ENCODE measurements at regions not wholly inside any gene's neighbourhood (a gene's known extent, or its start where the extent isn't known, plus 50 kb on each side); places are given as distances from the start of the nearest gene placed in this dataset.

DNA sequence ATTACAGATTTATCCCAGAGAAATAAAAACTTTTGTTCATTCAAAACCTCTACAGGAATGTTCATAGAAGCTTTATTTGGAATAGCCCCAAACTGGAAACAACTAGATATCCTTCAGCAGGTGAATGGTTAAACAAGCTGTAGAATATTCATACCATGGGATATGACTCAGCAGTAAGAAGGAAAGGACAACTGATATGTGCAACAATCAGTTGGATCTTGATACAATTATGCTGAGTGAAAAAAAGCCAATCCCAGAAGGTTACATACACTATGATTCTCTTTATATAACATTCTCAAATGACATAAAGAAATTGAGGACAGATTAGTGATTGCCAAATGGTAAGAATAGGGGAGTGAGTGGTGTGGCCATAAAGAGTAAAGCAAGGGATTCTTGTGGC, 376.7 kb downstream of the S1PR1 start:
- Histone ChIP-seq H3K4me1 (ENCODE audit: control insufficient read depth in 2 of 3, insufficient read depth in 2 of 3, low read depth in 1 of 3, low read length in 3 of 3) (no peaks in the 10 kb centered on the region), H3K9me3 (ENCODE audit: control insufficient read depth in 2 of 3, insufficient read depth in 1 of 3, low read length in 3 of 3) (peaks cover 0 to 3% (median 2%) of the 10 kb centered on the region in 3 donors), H3K27me3 (ENCODE audit: control insufficient read depth, insufficient read depth, low read length) (no peaks in the 10 kb centered on the region), H3K27ac (ENCODE audit: low read depth in 2 of 2, low read length in 2 of 2) (no peak overlapping the region), H3K36me3 (ENCODE audit: control insufficient read depth in 2 of 3, insufficient read depth in 3 of 3, low read length in 3 of 3) (no peaks in the 10 kb centered on the region), H3K4me3 (ENCODE audit: low read length in 3 of 3) (no peak overlapping the region), H3K9ac (ENCODE audit: low read length in 3 of 3) (no peak overlapping the region)
- TF ChIP-seq, protein P1, sequence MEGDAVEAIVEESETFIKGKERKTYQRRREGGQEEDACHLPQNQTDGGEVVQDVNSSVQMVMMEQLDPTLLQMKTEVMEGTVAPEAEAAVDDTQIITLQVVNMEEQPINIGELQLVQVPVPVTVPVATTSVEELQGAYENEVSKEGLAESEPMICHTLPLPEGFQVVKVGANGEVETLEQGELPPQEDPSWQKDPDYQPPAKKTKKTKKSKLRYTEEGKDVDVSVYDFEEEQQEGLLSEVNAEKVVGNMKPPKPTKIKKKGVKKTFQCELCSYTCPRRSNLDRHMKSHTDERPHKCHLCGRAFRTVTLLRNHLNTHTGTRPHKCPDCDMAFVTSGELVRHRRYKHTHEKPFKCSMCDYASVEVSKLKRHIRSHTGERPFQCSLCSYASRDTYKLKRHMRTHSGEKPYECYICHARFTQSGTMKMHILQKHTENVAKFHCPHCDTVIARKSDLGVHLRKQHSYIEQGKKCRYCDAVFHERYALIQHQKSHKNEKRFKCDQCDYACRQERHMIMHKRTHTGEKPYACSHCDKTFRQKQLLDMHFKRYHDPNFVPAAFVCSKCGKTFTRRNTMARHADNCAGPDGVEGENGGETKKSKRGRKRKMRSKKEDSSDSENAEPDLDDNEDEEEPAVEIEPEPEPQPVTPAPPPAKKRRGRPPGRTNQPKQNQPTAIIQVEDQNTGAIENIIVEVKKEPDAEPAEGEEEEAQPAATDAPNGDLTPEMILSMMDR (IDR thresholded peaks at IDR 0.05; ENCODE audit: borderline replicate concordance, extremely low read depth, insufficient read depth), result no peak
- intact Hi-C loops (cut with DNase I), result no loop called here
- DNase-seq (no peak), FAIRE-seq (no peak)

DNA sequence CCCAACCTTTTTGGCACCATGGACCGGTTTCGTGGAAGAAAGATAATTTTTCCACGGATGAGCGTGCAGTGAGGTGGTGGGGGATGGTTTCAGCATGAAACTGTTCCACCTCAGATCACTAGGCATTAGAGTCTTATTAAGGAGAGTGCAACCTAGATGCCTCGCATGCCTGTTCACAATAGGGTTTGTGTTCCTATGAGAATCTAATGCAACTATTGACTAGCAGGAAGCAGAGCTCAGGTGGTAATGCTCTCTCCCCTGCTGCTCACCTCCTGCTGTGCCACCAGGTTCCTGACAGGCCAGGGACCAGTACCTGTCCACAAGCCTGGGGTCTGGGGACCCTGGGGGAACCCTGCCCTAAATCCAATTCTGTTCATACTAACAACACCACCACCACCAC, 377.8 kb downstream of the OLFM3 start:
- Histone ChIP-seq H3K9me3 (ENCODE audit: control insufficient read depth in 2 of 3, insufficient read depth in 1 of 3, low read length in 3 of 3) (no peaks in the 10 kb centered on the region), H3K27ac (ENCODE audit: low read depth in 2 of 2, low read length in 2 of 2) (no peak overlapping the region), H3K27me3 (ENCODE audit: control insufficient read depth, insufficient read depth, low read length) (no peaks in the 10 kb centered on the region), H3K4me3 (ENCODE audit: low read length in 3 of 3) (no peak overlapping the region), H3K36me3 (ENCODE audit: control insufficient read depth in 2 of 3, insufficient read depth in 3 of 3, low read length in 3 of 3) (no peaks in the 10 kb centered on the region), H3K9ac (ENCODE audit: low read length in 3 of 3) (no peak overlapping the region), H3K4me1 (ENCODE audit: control insufficient read depth in 2 of 3, insufficient read depth in 2 of 3, low read depth in 1 of 3, low read length in 3 of 3) (no peaks in the 10 kb centered on the region)
- no peak for FAIRE-seq
- TF ChIP-seq, protein P1 (IDR thresholded peaks at IDR 0.05; ENCODE audit: borderline replicate concordance, extremely low read depth, insufficient read depth), result no peak
- DNase-seq, result no peak
- intact Hi-C loops (cut with DNase I), result no loop called here

DNA sequence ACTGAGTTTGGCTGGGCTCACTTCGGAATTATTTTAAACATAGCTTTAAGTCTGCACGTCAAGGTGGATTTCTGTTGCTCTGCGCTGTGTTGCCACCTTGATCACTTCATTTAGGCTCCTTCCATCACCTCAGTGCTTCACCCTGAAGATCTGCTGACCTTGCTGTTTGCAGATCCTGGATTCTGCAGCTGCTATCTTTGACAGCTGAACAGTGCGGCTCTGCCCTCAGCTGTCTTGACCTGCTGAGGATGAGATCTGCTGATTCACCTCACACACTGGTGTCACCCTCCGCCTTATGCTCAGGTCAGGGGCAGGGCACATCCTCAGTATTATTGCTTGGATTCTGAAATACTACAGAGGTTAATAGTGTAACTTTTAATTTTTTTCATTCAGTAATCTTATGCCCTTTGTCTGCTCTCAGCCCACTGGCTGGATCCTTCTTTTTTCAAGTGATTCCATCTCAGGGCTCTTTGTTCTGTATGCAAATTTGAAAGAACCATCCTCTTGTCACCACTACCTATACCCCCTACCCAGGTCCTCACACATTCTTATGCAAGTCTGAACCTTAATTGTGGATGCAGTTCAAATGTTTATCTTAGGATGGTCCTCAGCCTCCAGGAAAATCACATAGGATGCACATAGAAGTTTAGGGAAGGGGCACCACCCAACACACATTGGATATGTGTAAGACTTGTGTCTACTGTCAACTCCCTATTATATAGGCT, 364.0 kb downstream of the OLFM3 start:
- Histone ChIP-seq H3K9ac (ENCODE audit: low read length in 3 of 3) (no peak overlapping the region), H3K27ac (ENCODE audit: low read depth in 2 of 2, low read length in 2 of 2) (no peak overlapping the region), H3K27me3 (ENCODE audit: control insufficient read depth, insufficient read depth, low read length) (no peaks in the 10 kb centered on the region), H3K9me3 (ENCODE audit: control insufficient read depth in 2 of 3, insufficient read depth in 1 of 3, low read length in 3 of 3) (no peaks in the 10 kb centered on the region), H3K36me3 (ENCODE audit: control insufficient read depth in 2 of 3, insufficient read depth in 3 of 3, low read length in 3 of 3) (no peaks in the 10 kb centered on the region), H3K4me3 (ENCODE audit: low read length in 3 of 3) (no peak overlapping the region), H3K4me1 (ENCODE audit: control insufficient read depth in 2 of 3, insufficient read depth in 2 of 3, low read depth in 1 of 3, low read length in 3 of 3) (no peaks in the 10 kb centered on the region)
- no peak for DNase-seq
- intact Hi-C loops (cut with DNase I), result no loop called here
- TF ChIP-seq, protein P1 (IDR thresholded peaks at IDR 0.05; ENCODE audit: borderline replicate concordance, extremely low read depth, insufficient read depth), result no peak
- no peak for FAIRE-seq

DNA sequence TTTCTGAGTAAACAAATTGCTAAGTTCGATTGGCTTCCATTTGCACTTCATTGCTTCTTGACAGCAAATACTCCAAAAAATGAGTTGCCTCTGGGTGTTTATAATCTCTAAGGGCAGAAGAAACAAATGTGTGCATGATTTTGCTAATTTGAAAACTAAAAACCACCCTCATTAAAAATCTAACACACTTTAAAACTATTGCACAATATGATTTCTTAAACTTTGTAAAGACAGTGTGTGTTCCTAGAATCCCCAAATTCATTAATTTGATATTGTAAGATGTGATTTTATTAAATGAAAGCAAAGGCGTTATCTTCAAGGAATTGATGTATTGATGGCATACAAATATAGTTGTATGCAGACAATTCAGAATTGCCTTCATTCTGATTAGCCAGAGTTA, 350.9 kb downstream of the OLFM3 start:
- H3K36me3 ChIP-seq (ENCODE audit: control insufficient read depth in 2 of 3, insufficient read depth in 3 of 3, low read length in 3 of 3), result no peaks in the 10 kb centered on the region
- H3K9me3 ChIP-seq (ENCODE audit: control insufficient read depth in 2 of 3, insufficient read depth in 1 of 3, low read length in 3 of 3), result no peaks in the 10 kb centered on the region
- FAIRE-seq, result no peak
- TF ChIP-seq, protein P1 (IDR thresholded peaks at IDR 0.05; ENCODE audit: borderline replicate concordance, extremely low read depth, insufficient read depth), result no peak
- H3K9ac ChIP-seq (ENCODE audit: low read length in 3 of 3), result no peak overlapping the region
- H3K4me1 ChIP-seq (ENCODE audit: control insufficient read depth in 2 of 3, insufficient read depth in 2 of 3, low read depth in 1 of 3, low read length in 3 of 3), result no peaks in the 10 kb centered on the region
- H3K27ac ChIP-seq (ENCODE audit: low read depth in 2 of 2, low read length in 2 of 2), result no peak overlapping the region
- no peak overlapping the region for H3K4me3 ChIP-seq (ENCODE audit: low read length in 3 of 3)
- intact Hi-C loops (cut with DNase I), result no loop called here
- no peak for DNase-seq
- H3K27me3 ChIP-seq (ENCODE audit: control insufficient read depth, insufficient read depth, low read length), result no peaks in the 10 kb centered on the region
